RWPE2 (cell line): ENCODE measurements at regions not wholly inside any gene's neighbourhood (a gene's known extent, or its start where the extent isn't known, plus 50 kb on each side); places are given as distances from the start of the nearest gene placed in this dataset.

Source experiments
- ATAC-seq: fragments of 200-7000 bp; cut with Tn5 transposase; 3 replicates; pipeline ENCODE4 v1.9.1; 2021; ENCODE audit warnings: low read depth
- DNase-seq: peaks from one replicate; pipeline ENCODE4 v3.0.0-alpha.2; 2020; ENCODE audit warnings: low spot score
- H3K27ac ChIP-seq: fragments of 450-650 bp; 2 replicates; pipeline ENCODE4 v1.5.1; 2017; ENCODE audit warnings: mild to moderate bottlenecking; ENCODE audit not compliant: poor library complexity, severe bottlenecking
- H3K27me3 ChIP-seq: fragments of 250-450 bp; sonication (Bioruptor Pico); 2 replicates; pipeline ENCODE4 v1.5.1; 2021; ENCODE audit warnings: mild to moderate bottlenecking, moderate library complexity; ENCODE audit not compliant: insufficient read depth, poor library complexity, severe bottlenecking
- H3K36me3 ChIP-seq: fragments of 250-450 bp; sonication (Bioruptor Pico); 2 replicates; pipeline ENCODE4 v1.5.1; 2020; ENCODE audit warnings: low read depth, mild to moderate bottlenecking, moderate library complexity
- H3K4me1 ChIP-seq: fragments of 250-450 bp; sonication (Bioruptor Pico); 2 replicates; pipeline ENCODE4 v1.5.1; 2021; ENCODE audit warnings: mild to moderate bottlenecking, moderate library complexity; ENCODE audit not compliant: insufficient read depth, poor library complexity, severe bottlenecking
- H3K4me3 ChIP-seq: fragments of 250-450 bp; sonication (Bioruptor Pico); 2 replicates; pipeline ENCODE4 v1.5.1; 2021; ENCODE audit warnings: mild to moderate bottlenecking, moderate library complexity; ENCODE audit not compliant: severe bottlenecking
- H3K9me3 ChIP-seq: fragments of 250-450 bp; sonication (Bioruptor Pico); 2 replicates; pipeline ENCODE4 v1.5.1; 2021; ENCODE audit warnings: mild to moderate bottlenecking, moderate library complexity; ENCODE audit not compliant: severe bottlenecking
- CTCF ChIP-seq: fragments of 450-650 bp; IDR thresholded peaks from one replicate; pipeline ENCODE4 v1.5.1; 2017; ENCODE audit warnings: mild to moderate bottlenecking, moderate library complexity; ENCODE audit not compliant: poor library complexity, severe bottlenecking

- Histone ChIP-seq H3K4me3 (no peak overlapping the region), H3K4me1 (no peaks in the 10 kb centered on the region), H3K36me3 (no peaks in the 10 kb centered on the region), H3K27me3 (peaks cover 7% of the 10 kb centered on the region), H3K9me3 (no peaks in the 10 kb centered on the region), H3K27ac (no peak overlapping the region)
- no peak for TF ChIP-seq CTCF
- ATAC-seq (peak; percentile 78), DNase-seq (no peak)
Measured at GRCh38 chr2:116832148-116832547, 982.3 kb upstream of the DDX18 start.

- no peaks in the 10 kb centered on the region for H3K4me1 ChIP-seq
- DNase-seq = no peak
Measured at GRCh38 chr2:116833052-116833451, 981.4 kb upstream of the DDX18 start.

GRCh38 chr2:116842164-116842563, 972.3 kb upstream of the DDX18 start:
- H3K36me3 ChIP-seq = no peaks in the 10 kb centered on the region
- TF ChIP-seq CTCF = no peak
- no peaks in the 10 kb centered on the region for H3K4me1 ChIP-seq
- no peaks in the 10 kb centered on the region for H3K27me3 ChIP-seq
- H3K27ac ChIP-seq = no peak overlapping the region
- ATAC-seq (no peak), DNase-seq (no peak)
- H3K9me3 ChIP-seq = no peaks in the 10 kb centered on the region
- H3K4me3 ChIP-seq = no peak overlapping the region

More at GRCh38 chr2:116833052-116833451, 981.4 kb upstream of the DDX18 start:
- no peak for ATAC-seq
- no peaks in the 10 kb centered on the region for H3K9me3 ChIP-seq
- H3K27ac ChIP-seq = no peak overlapping the region
- H3K27me3 ChIP-seq = peaks cover 7% of the 10 kb centered on the region
- TF ChIP-seq CTCF = no peak
- no peaks in the 10 kb centered on the region for H3K36me3 ChIP-seq
- no peak overlapping the region for H3K4me3 ChIP-seq

GRCh38 chr2:116859708-116860107, 954.8 kb upstream of the DDX18 start:
- H3K4me1 ChIP-seq = no peaks in the 10 kb centered on the region
- no peaks in the 10 kb centered on the region for H3K27me3 ChIP-seq
- no peaks in the 10 kb centered on the region for H3K9me3 ChIP-seq
- H3K36me3 ChIP-seq = no peaks in the 10 kb centered on the region
- H3K27ac ChIP-seq = no peak overlapping the region
- H3K4me3 ChIP-seq = no peak overlapping the region
- no peak for DNase-seq
- ATAC-seq = no peak
- no peak for TF ChIP-seq CTCF

GRCh38 chr2:116874021-116874420, 940.5 kb upstream of the DDX18 start:
- no peaks in the 10 kb centered on the region for H3K4me1 ChIP-seq
- DNase-seq (no peak), ATAC-seq (no peak)
- no peaks in the 10 kb centered on the region for H3K36me3 ChIP-seq
- no peak overlapping the region for H3K27ac ChIP-seq
- no peak overlapping the region for H3K4me3 ChIP-seq
- no peak for TF ChIP-seq CTCF
- H3K27me3 ChIP-seq = peaks cover 6% of the 10 kb centered on the region
- H3K9me3 ChIP-seq = no peaks in the 10 kb centered on the region
